ENCODE measurements at regions not wholly inside any gene's neighbourhood (a gene's known extent, or its start where the extent isn't known, plus 50 kb on each side); places are given as distances from the start of the nearest gene placed in this dataset.
A peak's percentile ranks its signal among the peaks of the same experiment; 100 is the strongest.

DNA sequence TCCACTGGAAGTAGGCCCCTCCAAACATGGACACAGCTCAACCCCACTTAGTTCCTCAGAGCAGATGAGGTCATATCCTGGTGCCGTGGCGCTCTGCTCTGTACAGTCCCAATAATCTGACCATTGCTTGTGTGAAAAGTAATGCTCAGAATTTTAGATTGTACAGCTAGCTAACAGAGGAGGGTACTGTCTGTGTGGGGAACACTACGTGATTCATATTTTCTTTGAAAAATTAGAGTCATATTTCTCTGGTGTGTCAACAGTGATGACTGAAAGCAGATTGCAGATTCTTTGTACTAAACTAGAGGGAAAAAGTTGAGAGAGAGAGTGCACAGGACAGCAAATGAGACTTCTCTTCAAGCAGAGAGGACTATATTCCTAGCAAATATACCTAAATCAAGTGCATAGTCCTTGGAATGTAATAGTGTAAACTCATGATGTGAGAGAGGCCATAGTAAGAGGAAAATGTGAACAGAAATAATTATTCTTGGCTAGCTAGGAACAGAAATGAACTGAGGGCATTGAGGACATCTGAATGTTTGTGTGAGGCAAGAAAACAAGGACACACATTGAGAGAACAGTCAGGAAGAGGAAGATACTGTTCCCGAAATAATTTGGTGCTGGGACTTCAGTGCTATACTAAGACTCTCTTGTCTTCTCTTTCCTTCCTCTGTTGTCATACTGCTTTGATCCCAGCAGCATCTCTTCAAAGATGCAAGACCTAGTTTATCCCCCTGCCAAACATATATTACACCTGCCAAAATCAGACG lies 157.0 kb upstream of the RND3 start:
- peak; percentile 11 for DNase-seq

DNA sequence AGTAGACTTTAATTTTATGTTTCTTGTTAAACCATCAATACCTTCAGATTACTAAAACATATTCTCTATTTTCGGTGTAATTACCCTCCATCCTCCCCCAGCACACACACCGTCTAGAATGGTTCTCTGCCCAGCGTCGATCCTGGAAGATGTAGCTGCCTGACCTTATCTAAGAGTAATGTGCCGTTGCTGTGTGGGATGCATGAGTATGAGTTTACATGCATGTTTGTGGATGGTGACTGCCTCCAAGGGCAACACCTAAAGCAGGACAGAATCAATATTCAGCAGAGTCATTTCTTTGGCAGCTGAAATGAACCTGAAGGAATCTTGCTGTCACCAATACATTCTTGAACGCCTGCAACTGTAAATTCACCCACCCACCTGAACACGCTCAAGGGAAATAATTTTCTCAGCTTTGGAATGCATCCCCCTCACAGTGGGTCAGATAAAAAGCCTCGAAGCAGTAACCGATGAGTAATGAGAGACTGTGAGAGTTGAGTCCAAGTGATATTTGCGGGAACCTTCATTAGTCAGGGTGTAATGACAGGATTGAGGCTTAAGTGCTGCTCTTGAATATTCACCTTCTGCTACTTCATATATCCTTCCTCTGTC lies 155.8 kb upstream of the RND3 start:
- DNase-seq, result no peak

DNA sequence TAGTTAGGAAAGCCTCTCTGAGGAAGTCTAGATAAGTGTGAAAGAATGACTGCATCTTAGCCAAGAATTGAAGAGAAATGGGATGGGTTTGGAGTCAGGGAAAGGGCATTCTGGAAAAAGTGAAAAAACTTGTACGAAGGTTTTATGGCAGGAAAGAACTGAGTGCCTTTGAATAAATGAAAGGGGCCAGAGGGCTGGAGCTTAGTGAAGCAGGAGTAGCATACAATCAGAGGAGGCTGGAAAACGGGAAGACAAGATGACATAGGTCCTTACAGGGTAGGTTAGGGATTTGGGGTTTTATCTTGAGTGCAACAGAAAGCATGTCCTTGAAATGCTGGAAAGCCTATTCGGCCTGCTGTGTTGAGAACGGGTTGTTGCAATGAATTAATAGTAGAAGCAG lies 152.6 kb upstream of the RND3 start:
- DNase-seq, result peak; percentile 33

DNA sequence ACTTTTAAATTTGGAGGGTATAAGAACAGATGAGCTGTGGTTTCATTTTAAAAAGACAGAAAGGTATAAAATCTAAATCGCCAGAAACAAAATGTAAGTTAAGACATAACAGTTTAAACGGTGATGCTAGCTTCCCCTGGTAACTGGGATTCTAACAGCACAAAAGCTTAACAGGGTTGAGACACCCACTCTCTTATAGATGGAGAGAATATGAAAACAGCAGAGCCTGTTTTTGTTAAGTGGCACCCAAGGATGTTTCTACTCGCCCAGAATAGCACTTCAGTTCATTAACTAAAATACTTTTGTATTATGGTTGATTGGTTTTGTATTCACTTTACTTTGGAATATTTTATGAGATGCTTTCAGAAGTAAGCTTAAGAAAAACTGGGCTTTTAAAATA lies 151.9 kb upstream of the RND3 start:
- no peak for DNase-seq

DNA sequence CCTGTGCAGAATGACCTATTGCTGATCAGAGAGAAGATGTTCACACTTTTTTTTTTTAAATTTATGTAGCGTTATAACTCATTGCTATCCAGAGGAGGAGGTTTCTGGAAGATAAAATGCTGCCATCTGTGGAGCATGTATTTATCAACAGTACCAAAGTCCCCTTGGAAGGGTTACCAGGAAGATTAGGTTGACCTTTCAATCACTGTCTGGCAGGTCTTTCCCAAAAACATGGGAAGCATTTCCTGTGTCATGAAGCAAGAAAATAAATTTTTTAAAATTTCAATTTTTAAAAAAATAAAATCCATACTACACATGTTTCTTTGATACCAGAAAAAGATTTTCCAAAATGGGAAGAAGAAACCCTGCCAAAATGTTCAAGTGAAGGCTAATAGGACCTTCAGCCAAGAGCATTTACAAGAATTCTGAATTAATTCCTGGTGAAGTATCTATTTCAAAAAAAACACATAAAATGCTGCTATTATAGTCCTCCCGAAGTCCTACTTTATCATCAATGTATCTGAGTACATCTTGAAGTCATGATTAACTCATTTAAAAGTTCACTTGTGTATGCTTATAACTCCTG lies 143.9 kb upstream of the RND3 start:
- no peak for DNase-seq

DNA sequence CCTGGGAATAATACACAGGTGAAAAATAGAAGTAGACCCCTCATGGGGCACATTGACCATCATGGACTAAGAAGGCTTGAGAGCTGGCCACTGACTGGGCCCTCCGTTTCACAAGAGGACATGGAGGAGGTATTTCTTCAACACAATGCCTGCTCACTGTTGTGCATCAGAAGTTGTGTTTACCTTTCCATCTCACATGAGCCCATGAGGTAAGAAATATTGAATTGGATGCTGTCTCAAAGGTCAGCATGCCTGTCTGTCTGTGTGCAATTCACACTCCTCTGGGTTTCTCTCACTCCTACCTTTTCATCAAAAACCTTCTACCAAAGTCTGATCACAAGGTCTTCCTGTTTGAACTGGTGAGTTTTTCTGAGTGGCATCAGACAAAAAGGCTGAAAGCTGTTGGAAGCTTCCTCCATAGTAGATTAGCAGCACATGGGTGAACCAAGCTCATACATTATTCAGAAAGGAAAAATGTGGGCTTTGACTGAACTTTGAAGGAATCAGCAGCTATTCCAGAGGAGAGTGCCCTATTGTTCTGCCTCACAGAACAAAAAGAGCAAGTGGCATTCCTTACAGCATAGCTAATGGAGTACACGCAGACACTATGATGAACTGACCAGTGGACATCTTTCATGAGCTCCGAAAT lies 143.2 kb upstream of the RND3 start:
- peak; percentile 88 for DNase-seq

DNA sequence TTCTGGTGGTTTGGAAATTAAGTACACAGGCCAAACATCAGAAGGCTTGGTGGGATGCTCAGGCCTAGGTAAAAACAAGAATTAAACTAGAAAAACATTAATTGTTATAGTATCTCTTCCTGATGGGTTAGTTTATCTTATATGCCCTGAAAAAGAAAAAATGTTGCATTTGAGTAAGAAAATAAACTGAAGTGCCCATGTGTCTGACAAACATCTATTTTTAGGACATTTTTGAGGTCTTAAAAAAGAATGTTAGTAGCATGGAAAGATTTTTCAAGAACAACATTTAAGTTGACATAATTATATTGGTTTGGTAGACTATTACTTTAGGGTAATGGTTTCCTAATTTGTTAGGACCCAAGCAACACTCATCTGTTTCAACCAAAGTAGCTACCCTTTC lies 140.1 kb upstream of the RND3 start:
- no peak for DNase-seq

DNA sequence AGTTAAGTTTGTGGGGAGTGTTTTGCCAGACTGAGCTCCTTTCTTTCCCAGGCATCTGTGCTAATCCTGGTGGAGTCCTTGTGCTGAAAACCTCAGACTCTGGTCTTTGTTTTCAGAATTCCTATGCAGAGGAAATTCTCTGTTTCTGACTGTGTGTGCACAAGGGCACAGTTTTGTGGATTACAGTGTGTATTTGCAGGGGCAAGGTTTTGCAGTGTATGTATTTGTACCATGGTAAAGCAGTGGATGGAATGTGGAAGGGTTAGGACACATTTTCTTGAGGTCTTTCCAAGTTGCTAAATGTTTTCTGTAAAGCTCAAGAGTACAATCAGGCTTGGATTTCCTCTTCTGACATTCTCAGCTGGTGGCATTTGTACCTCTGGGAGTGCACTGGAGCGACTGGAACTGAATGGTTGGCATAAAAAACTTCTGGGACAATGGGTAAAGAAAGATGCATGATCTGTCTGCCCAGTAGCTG lies 139.5 kb upstream of the RND3 start:
- DNase-seq, result no peak

DNA sequence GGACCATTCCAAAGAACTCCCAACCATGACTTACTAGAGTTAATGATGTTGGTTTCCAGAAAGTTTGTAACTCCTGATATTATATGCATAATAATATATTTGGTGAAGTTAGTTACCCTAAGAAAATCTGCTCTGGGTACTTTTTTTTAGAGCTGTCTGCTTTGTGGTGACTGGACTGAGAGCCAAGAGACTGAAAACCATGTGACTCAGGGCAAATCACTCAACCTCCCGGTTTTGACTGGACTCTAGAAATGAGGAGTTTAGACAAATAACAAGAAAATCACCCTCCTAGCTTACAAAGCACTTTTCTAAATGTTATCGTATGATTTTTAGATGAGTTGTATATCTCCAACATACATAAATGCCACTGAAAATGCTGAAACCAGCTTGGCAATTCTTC lies 138.3 kb upstream of the RND3 start:
- no peak for DNase-seq

DNA sequence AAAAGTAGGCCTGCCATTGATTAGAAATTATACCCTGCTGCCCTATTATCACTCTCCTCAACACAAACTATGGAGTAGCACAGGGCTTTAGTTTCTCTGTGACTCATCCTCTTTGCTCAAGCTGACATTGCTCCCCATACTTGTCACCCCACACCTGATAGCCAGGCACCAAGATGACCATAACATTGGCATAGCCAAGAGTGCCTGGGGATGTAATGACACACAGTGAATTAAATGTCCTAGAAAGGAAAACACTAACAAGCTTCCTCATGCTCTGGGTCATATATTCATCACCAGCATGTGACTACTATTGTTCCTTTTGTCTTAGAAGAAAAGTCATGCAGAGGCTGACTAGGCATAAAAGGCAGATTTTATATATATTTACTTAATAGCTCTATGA lies 137.8 kb upstream of the RND3 start:
- DNase-seq, result no peak

DNA sequence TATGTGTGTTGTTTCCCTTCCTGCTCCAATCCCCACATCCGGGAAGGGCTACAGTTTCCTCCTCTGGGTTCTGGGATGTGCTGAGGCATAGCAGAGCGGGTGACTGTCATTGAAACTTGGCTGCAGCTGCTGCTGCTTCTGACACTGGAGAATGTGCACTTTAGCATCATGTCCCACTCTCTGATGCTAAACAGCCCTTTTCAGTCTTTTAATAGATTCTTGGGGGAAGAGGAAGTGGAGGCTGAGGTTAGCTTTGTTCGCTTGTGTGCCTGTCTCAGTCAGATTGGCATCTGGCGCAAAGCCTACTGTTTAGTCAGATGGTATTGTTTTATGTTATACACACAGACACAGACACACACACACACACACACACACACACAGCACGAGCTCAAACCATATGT lies 136.5 kb upstream of the RND3 start:
- DNase-seq, result no peak

DNA sequence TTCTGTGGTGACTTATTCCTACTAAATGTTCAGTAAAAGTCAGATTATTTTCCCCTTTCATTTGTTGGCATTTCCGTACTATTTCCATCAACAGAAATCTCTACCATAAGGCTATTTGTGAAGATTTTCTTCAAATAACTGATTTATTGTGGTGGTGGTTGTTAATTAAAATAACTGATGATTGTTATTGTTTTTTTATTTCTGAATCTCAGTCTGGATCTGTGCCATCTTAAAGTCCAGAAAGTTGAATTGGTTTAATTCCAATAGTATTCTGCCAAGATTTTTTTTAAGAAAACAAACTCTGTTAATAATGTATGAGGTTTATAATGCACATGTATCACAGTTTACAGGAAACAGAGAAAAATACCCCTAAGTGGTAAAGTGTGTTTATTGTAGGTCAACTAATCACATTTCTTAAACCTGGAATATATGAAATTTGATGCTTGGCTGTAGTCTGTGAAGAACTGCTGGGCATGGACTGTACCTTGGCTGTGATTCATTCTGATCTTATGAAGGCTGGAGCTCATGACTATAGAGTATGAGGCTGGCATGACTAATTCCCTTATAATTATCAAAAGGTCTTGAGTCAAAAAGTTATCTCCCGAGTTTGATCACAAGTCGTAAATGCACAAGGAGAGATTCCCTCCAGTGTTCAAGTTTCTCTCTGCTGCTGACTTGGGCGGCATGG lies 134.2 kb upstream of the RND3 start:
- no peak for DNase-seq

DNA sequence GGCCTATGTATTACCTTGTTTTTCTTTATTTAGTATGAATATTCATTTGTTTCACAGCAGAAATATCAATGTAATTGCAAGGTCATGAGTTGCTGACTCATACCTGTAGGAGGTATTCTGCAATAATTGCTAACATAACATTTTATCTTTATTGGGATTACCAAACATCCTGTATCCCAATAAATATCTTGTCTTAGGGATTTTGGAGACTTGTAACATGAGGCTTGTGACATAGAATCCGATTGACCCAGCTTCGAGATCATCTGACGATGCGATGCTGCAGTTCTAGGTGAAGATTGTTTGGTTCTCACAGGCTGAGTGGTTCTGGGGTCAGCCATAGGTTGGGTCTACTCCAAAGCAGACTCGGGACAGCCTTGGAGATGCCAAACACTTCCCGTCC lies 133.4 kb upstream of the RND3 start:
- DNase-seq, result no peak

DNA sequence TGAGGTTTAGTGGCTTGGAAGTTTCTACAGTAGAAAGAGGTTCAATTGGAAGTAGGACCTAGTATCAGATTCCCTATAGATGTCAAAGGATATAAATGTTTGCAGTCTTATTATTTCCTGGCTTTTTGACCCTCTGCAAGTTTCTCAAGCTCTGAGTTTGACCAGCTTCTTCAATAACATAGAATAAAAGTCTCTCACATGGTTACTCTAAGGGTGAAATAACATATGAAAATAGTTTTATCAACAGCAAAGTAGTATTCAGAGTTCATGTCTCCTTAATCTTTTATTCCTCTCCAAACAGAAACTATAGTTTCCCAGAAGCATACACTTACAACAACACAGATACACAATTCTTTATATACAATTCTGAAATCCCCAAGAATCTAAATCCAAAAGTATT lies 132.9 kb upstream of the RND3 start:
- no peak for DNase-seq

DNA sequence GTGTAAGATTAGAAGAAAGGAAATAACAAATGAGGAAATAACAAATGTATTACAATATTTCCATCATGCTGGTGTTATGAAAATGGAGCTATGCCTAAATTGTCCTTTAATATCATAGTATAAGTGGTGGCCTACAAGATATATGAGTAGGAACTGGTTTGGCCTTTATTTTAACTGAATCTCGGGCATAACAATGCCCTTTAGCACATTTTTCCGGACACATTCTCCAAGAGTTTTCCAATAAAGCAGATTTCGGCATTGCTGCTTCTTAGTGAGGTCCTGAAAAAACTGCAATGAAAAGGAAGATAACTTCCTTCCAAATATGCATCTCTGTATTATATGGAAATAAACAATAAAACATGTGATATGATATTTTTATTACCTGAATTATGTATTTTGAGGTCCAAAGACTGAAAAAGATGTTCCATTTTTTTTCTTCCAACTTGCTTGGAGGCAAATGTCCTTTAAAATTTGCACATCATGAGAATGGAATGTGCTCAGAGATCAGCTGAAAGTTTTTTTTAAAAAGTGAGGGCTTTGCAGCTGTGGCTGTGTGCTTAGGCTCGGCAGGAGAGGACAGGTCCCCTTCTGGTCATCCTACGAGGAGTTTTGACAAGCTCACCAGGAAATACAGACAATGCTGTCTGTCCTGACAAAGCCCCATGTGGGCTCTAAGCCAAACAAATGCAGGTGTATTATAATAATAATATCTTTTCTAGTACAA lies 132.3 kb upstream of the RND3 start:
- DNase-seq, result no peak

DNA sequence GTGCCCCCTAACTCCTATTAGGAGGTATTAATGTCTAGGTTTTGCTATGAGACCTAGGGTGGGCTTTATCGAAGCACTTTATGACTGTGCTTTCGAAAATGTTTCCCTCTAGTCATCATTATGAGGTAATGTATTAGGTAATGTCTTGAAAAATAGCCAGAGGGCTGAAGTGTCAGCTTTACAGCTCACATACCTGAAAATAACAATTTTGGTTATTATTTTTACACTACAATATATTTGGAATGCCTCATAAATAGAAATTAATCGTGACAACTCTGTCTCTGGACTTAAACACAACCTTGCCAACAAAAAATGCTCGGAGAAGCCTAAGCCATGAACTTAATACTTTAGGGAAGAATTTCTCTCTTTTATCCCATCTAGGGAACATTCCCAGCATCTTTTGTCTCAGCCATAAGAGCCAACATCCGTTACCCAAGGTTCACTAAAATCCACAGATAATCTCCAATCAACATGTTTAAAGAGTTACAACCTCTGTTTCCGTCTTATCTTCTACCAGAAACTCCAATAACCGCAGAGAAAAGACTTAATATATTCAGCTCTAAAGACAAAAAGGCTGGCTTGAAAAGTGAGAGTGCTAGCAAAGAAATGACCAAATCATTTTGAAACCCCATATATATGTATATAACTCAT lies 130.9 kb upstream of the RND3 start:
- DNase-seq, result no peak

DNA sequence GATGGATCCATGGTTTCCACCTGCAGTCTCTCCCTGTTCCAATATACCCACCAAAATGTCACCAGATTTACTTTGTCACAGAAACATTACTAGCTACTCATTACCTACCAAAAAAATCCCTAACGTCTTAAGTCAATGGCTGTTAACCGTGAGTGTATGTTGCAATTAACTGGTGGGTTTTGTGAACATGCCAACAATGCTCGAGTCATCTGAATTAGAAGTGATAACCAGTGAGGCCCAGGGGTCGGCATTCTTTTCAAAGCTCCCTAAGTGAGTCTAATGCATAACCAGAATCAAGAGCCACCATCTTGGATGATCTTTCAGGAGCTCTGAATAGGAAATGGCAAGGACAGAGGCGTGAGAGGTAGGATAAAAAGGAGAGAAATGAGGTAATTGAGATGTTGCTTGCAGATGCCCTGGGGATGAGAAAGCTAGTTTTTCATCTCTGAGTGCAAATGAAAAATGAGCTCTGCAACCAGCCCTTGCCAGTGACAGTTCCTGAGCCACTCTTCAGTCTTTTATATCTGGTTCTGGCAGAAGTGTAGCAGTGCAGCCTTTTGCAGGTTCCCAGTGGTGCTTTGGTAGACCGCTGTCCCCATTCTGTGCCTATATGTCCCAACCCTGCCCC lies 130.0 kb upstream of the RND3 start:
- peak; percentile 61 for DNase-seq

DNA sequence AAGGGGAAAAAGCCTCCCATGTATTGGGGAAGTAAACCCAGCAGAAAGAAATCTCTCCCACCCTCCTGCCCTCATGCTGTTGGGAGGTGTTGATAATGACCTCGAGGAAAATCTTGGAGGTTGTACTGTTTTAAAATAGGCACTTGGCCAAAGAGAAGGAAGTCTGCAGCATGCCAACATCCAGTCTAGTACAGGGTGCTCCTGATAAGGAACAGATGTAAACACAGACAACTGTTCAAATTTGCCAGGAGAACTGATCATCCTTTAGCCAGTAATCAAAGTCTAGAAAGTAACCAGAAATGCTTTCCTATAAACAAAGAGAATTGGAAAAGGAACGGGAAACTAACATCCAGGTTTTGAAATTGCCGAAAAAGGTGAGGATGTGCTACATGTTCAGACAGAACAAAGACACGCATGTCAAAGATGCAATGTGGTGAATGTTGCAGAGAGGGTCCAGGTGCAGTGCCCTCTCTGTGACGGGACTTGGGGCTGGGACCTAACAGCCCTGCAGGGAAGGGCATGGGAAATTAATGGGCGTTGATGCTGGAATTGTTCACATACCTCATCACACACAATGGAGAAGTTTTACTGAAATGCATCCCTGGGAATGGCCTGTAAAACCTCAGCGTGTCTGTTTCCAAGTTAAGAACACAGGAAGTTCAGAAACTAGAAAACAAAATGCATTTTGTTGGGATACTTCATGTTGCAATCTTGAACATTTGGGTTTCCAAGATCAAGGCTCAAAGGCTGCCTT lies 125.7 kb upstream of the RND3 start:
- DNase-seq, result no peak

DNA sequence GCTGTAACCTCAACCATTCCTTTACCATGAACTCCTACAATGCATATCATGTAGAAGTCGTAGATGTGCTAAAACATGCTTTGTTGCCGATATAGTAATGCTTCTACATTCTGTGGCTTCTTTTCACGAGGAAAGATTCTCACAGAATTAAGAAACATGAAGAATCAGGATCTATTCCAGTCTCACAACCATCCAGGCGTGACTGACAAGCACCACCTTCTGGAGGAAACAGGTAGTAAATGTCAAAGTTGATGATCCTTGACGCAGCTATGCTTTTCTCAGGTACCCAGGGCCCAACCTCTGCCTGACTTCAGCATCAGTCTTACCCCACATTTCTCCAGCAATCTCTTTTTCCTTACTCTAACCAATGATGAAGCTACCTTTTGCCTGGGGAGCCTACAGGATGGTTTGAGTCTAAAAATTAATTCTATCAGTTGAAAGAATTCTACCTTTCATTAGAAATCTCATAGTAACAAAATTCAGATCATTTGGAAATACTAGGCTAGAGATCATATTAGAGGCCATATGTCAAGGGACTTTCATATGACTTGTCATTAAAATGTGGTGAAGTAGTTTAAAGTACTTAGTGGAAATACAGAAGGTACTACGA lies 123.3 kb upstream of the RND3 start:
- DNase-seq, result no peak
